ENCODE measurements at regions not wholly inside any gene's neighbourhood (a gene's known extent, or its start where the extent isn't known, plus 50 kb on each side); places are given as distances from the start of the nearest gene placed in this dataset.

DNA sequence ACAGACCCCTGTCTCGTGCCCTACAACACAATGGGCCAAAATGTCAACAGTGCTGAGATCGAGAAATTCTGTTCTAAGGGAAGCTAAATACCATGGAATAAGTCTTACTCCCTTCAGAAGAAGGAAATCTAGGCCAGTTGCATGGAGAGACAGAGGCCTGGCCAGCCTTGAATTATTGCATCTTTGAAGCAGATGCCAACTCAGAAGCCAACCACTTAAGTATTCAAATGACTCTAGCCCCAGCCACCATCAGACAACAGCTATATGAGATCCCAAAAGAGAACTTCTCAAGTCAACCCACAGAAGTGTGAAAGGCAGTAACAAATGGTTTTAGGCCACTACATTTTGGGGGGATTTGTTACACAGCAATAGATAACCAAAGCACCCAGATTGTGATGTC lies 180.1 kb downstream of the ACTL7B start:
- no peak for TF ChIP-seq POLR2AphosphoS5 (IDR thresholded peaks at IDR 0.05; ENCODE audit: low read depth, low read length)
- TF ChIP-seq, protein P1, sequence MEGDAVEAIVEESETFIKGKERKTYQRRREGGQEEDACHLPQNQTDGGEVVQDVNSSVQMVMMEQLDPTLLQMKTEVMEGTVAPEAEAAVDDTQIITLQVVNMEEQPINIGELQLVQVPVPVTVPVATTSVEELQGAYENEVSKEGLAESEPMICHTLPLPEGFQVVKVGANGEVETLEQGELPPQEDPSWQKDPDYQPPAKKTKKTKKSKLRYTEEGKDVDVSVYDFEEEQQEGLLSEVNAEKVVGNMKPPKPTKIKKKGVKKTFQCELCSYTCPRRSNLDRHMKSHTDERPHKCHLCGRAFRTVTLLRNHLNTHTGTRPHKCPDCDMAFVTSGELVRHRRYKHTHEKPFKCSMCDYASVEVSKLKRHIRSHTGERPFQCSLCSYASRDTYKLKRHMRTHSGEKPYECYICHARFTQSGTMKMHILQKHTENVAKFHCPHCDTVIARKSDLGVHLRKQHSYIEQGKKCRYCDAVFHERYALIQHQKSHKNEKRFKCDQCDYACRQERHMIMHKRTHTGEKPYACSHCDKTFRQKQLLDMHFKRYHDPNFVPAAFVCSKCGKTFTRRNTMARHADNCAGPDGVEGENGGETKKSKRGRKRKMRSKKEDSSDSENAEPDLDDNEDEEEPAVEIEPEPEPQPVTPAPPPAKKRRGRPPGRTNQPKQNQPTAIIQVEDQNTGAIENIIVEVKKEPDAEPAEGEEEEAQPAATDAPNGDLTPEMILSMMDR (IDR thresholded peaks at IDR 0.05 in 2 of 3, conservative IDR thresholded peaks at IDR 0.05 in 1 of 3; ENCODE audit: borderline replicate concordance in 1 of 3, insufficient read depth in 1 of 3, low read depth in 2 of 3, low read length in 2 of 3) = no peak
- TF ChIP-seq, protein P2, sequence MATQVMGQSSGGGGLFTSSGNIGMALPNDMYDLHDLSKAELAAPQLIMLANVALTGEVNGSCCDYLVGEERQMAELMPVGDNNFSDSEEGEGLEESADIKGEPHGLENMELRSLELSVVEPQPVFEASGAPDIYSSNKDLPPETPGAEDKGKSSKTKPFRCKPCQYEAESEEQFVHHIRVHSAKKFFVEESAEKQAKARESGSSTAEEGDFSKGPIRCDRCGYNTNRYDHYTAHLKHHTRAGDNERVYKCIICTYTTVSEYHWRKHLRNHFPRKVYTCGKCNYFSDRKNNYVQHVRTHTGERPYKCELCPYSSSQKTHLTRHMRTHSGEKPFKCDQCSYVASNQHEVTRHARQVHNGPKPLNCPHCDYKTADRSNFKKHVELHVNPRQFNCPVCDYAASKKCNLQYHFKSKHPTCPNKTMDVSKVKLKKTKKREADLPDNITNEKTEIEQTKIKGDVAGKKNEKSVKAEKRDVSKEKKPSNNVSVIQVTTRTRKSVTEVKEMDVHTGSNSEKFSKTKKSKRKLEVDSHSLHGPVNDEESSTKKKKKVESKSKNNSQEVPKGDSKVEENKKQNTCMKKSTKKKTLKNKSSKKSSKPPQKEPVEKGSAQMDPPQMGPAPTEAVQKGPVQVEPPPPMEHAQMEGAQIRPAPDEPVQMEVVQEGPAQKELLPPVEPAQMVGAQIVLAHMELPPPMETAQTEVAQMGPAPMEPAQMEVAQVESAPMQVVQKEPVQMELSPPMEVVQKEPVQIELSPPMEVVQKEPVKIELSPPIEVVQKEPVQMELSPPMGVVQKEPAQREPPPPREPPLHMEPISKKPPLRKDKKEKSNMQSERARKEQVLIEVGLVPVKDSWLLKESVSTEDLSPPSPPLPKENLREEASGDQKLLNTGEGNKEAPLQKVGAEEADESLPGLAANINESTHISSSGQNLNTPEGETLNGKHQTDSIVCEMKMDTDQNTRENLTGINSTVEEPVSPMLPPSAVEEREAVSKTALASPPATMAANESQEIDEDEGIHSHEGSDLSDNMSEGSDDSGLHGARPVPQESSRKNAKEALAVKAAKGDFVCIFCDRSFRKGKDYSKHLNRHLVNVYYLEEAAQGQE (IDR thresholded peaks at IDR 0.05; ENCODE audit: low read depth) = no peak
- TF ChIP-seq FOSL1 (IDR thresholded peaks at IDR 0.05; ENCODE audit: low read depth) = no peak

Data from HCT116 (cell line).